GM12864 (cell line): ENCODE measurements at regions not wholly inside any gene's neighbourhood (a gene's known extent, or its start where the extent isn't known, plus 50 kb on each side); places are given as distances from the start of the nearest gene placed in this dataset.

Experiments
- DNase-seq: peaks from one replicate; pipeline ENCODE4 v3.0.0-alpha.2; 2011; ENCODE audit warnings: low read depth
- H3K4me3 ChIP-seq: 2 replicates; pipeline ENCODE4 v1.5.1; 2011; ENCODE audit warnings: mild to moderate bottlenecking, low read depth, low read length, control low read depth
- TF ChIP-seq, protein P1 (sequence below): IDR thresholded peaks from 2 replicates; pipeline ENCODE4 v1.5.1; 2011; ENCODE audit warnings: low read depth, mild to moderate bottlenecking, moderate library complexity, low read length, control low read depth, inconsistent platforms; ENCODE audit errors: missing control alignments

DNA sequence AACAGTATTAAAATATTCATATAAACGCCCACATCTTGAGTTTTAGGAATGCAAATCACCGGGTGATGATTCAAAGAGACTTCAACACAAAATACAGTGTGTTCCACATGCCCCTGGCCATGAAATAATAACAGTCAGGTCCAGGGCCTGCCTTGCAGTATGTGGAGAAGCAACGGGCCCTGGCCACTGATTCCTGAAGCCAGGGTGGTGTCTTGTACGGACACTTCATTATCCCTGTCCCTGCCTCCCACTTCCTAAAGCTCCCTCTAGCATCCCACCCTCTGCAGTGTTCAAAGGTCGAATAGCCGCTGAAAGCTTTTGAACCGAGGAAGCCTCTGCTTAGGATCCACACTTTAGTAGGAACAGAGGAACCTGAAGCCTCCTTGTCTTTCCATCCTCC, 50.4 kb upstream of the PCSK6 start:
- TF ChIP-seq, protein P1, sequence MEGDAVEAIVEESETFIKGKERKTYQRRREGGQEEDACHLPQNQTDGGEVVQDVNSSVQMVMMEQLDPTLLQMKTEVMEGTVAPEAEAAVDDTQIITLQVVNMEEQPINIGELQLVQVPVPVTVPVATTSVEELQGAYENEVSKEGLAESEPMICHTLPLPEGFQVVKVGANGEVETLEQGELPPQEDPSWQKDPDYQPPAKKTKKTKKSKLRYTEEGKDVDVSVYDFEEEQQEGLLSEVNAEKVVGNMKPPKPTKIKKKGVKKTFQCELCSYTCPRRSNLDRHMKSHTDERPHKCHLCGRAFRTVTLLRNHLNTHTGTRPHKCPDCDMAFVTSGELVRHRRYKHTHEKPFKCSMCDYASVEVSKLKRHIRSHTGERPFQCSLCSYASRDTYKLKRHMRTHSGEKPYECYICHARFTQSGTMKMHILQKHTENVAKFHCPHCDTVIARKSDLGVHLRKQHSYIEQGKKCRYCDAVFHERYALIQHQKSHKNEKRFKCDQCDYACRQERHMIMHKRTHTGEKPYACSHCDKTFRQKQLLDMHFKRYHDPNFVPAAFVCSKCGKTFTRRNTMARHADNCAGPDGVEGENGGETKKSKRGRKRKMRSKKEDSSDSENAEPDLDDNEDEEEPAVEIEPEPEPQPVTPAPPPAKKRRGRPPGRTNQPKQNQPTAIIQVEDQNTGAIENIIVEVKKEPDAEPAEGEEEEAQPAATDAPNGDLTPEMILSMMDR = no peak
- no peak overlapping the region for H3K4me3 ChIP-seq
- no peak for DNase-seq

DNA sequence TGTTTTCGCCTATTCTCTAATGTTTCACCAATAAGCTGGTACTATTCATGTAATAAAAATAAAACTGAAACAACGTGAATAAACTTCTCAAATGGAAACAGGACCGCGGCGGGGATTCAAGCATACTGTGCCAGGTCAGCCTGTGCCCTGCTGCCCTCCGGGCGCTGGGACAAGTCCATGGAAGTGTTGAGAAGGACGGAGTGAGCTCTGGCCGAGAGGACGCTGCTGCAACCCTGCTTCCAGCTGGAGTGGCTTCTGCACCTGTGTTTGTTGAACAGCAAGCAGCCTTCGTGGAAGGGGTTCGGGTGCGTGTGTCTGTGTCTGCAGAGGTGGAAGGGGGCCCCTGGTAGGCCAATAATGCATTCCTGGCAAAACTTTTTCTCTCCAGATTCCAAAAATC, 50.0 kb upstream of the PCSK6 start:
- no peak for DNase-seq

More for the DNA sequence above, 50.0 kb upstream of the PCSK6 start:
- no peak overlapping the region for H3K4me3 ChIP-seq
- TF ChIP-seq, protein P1 = no peak
